Fibroblast of the conjunctiva (primary cell): ENCODE measurements at regions not wholly inside any gene's neighbourhood (a gene's known extent, or its start where the extent isn't known, plus 50 kb on each side); places are given as distances from the start of the nearest gene placed in this dataset.

Experiments used
- DNase-seq: peaks from one replicate; pipeline ENCODE4 v3.0.0-alpha.2; 2010; ENCODE audit warnings: low read depth

DNA sequence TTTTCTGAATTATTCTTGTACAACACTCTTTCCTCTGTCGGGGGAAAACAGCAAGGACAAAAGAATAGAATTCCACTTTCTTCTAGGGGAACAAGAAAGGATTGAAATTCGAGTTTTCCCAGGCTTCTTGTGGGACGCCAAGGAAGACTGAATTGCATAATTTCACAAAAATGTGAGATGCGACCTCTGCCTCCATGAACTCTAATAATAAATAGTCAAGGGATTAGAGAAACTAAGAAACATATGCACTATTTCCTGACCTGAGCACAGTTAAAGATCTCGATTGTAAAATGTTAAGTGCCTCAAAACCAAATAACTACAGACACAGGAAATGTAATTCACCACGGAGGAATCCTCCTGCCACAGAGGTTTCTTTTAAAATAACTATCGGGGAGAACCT lies 117.3 kb upstream of the MARK1 start:
- DNase-seq: no peak

DNA sequence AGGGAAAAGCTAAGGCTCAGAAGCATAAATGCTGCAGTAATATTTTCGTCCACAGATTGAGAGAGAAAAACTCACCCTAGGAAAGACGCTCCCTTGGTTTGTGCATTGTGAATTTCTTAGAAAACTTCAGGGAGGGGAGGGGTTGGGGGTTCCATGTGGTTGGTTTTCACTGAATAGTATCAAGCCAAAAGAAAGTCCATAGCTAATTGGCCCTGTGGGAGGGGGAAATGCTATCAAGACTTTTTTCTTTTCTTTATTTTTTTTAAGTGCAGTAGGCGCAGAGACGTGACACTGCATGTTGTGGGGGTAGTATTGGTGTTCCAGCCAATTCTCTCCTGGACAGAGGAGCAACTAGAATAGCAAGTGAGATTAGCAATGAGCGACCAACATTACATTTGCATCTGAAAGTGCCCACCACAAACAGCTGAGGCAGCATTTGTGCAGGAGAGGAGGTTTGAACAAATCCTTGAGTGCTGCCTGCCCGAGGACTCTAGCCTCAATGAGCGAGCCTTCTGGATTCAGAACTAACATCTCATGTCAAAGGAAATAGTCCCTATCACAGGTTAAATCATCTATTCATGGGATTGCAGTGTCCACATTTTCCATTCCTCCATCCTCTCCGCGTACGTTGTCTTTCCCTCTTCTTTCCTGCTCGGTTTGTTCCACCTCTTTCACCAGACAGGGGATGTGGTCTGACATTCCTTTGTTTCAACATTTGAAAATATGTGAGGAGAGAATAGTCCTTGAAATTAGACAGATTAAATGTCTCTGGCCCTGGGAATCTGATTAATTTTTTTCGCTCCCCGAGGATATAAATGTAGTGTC lies 118.0 kb upstream of the MARK1 start:
- no peak for DNase-seq

DNA sequence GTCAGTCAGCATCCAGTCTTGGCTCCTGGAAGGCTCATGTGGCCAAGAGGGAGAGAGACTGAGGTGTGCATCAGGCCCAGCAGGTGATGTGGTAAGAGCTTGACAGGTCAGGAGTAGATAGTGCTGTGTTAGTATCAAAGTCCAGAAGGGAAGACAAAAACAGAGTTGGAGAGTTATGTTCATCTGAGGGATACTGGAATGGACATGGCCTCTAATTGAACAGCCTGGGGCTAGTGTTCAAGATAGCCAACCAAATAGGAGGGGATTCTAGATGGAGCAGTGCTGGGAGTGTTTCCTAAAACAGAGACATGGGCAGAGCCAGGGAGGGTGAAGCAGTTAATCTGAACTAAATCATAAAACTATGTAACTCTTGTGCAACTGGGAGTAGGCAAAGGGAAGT lies 120.7 kb upstream of the MARK1 start:
- no peak for DNase-seq

DNA sequence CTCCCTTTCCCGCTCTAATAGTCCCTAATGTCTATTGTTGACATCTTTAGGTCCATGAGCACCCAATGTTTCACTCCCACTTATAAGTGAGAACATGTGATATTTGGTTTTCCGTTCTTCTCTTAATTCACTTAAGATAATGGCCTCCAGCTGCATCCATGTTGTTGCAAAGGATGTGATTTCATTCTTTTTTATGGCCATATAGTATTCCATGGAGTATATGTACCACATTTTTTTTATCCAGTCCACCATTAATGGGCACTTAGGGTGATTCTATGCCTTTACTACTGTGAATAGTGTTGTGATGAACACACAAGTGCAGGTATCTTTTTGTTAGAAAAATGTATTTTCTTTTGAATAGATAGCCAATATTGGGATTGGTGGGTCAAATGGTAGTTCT lies 126.0 kb upstream of the RAB3GAP2 start:
- DNase-seq: no peak

DNA sequence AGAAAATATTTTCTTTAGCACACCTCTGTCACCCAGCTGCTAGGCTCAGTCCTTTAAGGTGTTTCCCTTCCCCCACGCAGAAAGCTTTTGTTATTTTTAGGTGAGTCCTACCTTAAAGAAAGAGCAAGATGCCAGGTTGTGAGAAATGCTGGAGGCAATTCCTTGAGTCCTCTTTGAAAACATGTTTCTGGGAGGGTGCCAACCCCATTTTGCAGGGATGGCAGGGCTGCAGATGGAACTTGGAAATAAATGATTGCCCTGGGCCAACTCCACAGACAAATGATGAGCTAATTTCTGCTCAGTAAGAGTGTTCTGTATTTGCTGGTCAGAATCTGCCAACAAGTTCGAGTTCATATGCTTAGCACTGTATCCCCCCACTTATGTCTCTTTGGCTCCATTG lies 119.2 kb upstream of the RAB3GAP2 start:
- DNase-seq: no peak

DNA sequence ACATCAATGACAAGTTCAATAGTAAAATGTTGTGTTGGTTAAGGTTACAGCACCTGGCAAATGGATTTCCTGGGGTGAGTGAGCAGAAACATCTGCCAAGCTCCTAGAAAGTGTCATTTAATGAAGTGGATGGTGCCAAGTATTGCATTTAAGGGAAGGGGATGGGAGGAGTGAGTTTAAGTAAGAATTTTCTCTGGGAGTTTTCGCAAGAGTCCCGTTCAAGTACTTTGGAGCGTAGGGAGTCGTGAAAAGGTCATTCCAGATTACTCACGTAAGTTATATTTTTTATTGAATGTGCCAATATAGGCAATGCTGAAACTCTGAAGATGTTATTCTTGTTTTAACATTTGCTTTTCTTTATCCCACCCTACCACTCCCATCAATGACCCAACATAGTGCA lies 117.4 kb upstream of the RAB3GAP2 start:
- DNase-seq: no peak

DNA sequence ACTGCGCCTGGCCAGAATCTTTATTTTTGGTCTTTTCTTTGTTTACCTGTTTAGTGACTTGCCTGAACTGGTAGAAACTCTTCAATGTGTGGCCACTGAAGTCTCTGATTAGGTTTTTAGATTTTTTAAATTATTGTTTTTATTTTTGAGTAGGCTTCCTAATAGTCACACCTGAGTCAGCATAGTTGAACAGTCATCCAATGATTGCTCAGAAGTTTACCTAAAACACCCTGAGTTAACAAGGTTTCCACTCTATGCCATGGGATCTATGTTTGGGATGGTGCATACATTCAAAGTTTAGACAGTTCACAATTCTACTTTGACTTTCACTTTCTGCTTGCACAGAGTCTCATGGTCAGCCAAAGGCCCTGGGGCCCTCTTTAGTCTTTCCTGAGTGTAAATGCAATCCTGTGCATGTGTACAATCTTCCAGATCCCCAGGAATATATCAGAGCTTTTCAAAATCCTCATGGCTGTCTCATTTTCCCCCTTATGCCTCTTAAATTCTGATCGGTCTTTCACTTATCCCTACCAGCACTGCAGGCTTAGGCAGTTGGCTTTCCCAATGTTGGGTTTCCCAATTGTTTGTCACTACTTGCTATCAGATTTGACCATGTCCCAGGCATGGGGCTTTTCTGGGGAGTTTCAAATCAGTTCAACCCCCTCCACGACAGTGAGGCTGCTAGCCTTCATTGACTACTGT lies 114.4 kb upstream of the RAB3GAP2 start:
- DNase-seq: no peak

DNA sequence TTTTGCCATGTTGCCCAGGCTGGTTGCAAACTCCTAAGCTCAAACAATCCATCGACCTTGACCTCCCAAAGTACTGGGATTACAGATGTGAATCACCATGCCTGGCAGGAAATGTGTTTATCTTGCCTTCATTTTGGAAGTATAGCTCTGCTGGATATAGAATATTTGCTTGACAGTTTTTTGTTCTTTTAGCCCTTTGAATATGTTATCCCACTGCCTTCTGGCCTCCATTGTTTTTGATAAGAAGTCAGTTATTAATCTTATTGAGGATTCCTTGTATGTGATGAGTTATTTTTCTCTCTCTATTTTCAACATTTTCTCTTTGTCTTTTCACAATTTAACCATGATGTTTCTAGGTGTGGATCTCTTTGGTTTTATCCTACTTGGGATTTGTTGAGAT lies 112.9 kb upstream of the RAB3GAP2 start:
- no peak for DNase-seq

DNA sequence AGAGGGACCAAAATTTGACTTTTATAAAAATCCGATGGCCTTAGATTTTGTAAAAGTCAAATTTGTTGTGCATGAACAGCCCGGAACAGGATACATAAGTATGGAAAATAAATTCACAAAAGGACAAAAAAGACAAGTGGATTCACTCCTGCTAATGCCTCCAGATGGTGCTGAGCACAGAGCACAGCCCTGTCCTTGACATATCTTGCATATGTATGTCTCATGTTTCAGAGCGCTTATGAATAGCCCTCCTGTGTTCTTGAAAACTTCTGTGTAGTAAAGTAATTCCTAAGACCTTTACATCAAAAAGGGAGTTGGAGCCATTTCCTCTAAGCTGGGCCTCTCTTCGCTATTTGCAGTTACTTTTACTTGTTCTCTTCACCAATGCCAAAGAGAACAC lies 110.7 kb upstream of the RAB3GAP2 start:
- no peak for DNase-seq

DNA sequence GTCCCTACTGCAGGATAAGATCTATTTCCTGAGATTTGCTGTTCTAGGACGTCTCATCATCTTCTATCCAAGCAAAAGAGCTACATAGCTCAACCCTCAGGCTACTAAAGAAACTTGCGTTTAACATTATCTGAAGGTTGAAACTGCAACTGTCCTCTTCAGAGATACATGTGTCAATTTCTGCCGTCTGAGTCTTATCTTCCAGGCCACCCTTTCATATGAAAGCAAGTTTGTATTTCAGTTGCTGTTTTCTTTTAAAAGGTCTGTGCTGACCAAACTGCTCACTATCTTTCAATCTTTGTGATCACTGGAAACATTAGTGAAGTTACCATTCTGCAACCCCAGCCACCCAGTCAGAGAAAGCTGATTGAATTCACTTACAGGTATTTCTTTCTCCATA lies 108.6 kb upstream of the RAB3GAP2 start:
- no peak for DNase-seq

DNA sequence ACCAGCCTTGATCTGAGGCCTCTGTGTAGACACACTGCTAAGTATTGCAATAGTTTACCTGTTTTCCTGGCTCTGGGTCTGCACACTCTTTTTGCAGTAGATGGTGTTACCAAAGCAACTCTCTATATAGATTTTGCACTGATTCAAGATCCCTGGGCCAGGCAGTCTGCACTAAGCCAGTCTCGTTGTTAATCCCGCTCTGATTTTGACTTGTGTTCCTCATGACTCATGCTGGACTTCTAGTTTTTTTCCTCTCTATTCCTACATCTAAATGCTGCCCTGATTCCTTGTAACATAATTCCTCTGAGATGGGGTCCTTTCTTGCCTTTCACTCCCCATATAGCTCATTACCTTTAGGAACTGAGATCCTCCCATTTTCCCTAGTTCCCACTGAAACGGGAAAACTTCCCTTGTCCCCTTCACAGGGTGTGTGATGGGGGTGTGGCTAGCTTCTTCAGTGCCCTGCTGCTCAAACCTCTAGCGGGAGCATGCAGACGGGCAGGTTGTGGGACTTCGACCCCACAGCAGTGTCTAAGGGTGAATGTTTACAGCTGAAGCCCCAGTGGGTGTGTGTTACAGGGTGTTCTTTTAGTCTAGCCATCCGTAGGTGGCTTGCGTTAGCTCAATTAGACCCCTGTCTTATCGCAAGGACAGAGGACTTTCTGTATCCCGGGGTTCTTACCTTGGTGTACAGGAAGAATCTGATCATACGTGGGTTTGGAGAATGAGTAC lies 106.5 kb upstream of the RAB3GAP2 start:
- no peak for DNase-seq

DNA sequence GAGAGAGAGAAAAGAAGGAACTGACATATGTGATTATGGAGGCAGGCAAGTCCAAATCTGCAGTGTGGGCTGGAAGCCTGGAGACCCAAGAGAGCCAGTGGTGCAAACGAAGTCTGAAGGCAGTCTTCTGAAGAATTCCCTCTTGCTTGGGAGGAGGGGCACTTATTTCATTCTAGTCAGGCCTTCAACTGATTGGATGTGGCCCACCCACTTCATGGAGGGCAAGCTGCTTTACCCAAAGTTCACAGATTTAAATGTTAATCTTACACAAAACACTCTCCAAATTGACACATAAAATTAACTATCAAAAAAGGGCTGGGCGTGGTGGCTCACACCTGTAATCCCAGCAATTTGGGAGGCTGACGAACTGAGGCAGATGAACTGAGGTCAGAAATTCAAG lies 103.5 kb upstream of the RAB3GAP2 start:
- no peak for DNase-seq

DNA sequence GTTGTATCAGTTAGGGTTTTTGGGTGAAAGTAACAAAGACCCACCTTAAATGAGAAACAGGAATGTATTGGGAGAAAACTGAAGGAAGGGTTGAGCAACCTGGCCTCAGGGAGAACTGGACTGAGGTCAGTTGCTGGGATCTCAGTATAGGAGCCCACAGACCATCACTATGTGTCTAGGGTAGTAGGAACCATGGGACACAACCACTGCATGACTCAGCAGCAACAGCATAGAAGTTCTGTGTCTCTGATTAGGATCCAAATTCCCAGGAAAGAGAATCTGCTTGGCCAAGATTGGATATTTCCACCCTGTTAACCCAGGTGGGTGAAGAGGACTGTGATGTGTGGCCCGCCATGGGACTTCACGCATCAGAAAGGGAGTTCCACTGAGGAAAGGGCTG lies 102.2 kb upstream of the RAB3GAP2 start:
- no peak for DNase-seq

DNA sequence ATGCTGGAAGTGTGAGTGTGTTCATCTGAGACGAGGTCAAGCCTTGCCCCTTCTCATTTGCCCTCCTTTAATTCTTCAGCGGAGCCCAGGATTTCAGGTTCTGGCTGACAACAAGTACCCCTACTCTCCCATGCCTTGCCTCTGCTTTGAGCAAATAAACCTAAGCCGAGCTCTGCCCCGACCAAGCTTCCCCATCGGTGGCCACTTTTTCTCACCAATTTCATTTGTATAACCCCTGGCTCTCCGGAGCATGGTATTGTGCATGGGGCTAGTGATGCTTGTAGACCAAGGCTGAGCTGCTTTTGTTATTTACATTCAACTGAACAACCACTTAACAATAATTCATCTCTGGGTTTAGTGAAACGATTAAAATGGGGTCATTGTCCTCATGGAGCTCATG lies 100.2 kb upstream of the RAB3GAP2 start:
- DNase-seq: no peak

DNA sequence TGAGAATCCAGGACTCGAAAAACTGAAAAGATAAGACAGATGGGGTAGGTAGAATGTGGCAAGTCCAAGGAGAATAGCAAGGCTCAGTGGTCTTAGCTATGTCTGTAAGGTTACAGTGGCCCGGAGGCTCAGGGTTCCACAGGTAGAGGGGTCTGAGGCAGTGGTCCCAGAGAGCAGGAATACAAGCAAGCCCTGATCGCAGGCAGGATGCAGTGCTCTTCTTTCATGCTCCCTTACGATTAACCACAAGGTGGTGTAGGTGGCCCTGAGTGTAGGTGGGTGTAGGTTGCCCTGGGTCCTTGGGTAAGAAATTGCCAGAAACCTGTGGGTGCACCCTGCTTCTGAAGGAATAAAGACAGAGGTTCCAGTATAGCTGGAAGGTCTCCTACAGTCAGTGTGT lies 99.1 kb upstream of the RAB3GAP2 start:
- DNase-seq: no peak

DNA sequence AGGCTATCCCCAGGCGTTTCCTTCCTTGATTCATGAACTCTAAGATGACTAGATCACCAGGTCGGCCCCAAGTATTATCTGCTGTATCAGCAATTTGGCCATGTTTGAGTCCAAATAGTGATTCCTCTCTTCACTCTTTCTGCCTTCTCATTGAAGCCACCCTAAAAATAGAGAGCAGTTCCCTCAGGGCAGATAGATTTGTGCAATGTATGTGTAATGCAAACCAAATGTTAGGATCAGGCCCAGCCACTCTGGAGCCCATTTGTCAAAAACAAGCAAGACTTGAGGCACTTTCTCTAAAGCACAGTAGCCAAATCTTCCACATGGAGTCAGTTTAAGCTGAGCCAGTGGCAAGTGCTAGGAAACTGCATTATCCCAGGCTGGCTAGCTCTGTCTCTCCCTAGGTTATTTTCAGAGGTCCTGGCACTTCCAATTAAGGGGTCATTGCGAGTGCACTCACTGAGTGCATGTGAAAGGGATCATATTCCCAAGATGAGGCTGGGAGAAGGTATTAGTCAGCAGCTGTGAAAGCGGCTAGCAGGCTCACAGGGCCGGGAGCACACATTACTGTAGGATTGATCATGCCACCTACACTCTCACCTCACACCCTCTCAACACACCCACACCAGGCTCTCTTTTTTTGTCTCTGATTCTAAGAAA lies 97.9 kb upstream of the RAB3GAP2 start:
- peak; percentile 91 for DNase-seq

DNA sequence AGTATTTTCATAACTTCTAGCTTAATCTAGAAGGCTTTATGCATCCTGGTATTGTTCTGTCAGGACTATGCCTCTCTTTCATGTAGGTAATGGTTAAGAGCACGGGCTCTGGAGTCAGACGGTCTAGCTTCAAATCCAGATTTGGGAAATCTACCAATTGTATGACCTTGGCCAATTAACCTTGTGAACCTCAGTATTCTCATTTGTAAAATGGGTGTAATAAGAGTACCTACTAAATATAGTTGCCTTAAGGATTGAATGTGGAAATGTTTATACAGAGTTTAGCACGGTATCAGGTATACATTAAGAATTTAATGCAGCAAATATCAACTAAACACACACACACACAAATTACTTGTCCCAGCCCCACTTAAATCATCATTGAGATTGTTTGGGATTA lies 97.3 kb upstream of the RAB3GAP2 start:
- DNase-seq: no peak

DNA sequence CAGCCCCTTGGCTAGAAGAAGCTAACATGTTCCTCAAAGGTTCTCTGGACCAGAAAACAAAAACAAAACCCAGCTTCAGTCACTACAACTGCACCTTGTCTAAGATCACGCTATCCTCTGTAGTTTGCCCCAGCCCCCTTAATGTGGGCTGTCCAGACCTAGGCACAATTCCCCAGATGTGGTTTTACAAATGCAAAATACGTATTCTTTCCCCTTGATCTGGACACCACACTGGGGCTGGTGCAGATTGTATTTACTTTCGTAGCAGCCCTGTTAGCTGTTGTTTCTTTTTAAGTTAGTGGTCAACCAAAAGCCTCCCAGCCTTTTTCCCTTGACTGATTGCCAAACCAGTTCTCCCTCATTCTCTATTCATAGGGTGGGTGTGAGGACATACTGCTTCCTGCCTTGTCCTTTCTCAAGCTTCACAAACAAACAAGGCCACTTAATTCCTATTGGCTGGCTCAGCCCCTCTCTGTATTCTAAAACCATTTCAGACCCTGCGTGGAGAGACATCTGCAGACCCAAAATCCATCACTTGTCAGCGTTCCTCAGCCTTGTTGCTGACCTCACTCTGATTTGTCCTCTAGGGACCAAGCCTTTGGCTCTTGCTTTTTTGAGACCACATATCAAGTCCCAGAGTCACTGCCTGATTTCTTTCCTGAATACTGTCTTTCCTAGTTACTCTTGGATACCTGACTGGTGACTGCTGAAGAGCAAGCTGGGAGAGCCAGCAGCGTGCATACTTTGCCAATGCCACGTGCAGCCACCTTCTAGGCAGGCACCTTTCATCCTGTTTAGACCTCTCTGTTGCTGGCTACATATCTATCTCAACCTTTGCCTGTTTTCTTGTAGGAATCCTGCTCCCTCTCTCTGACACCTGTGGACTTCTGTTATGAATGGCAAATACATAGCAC lies 96.4 kb upstream of the RAB3GAP2 start:
- DNase-seq: no peak

DNA sequence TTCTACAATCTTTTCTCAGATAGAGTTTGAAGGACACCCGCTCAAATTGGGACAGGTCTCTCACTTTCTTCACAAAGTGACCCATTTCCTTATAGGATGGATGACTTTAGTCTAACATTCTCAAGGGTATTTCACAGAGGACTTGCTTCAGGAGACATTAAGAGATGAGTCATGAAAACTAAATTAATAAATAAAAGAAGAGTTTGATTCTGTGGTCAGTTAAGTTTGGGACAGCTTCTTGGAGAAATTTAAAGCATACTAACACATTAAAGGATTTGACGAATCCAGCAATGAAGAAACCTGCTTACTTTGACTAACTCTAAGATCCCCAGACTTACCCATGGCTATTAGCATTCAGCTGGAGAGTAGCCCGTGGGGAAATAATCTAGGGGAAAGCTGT lies 95.6 kb upstream of the RAB3GAP2 start:
- no peak for DNase-seq

DNA sequence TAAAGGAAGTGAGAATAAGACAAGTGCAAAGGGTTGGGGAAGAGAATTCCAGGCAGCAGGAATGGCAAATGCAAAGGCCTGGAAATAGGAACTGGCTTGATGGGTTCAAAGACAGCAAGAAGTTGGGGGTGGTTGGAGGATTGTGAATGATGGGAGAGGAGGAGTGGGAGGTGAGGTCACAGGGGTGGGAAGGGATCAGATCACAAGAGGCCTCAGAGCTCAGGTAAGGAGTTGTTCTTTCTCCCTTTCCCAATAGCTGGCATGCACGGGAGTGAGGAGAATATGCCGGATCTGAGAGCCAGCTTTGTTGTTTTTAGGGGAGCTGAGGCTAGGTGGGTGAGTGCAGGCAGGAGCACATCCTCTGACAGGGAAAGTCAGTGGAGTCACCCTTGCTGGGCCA lies 94.0 kb upstream of the RAB3GAP2 start:
- DNase-seq: no peak

DNA sequence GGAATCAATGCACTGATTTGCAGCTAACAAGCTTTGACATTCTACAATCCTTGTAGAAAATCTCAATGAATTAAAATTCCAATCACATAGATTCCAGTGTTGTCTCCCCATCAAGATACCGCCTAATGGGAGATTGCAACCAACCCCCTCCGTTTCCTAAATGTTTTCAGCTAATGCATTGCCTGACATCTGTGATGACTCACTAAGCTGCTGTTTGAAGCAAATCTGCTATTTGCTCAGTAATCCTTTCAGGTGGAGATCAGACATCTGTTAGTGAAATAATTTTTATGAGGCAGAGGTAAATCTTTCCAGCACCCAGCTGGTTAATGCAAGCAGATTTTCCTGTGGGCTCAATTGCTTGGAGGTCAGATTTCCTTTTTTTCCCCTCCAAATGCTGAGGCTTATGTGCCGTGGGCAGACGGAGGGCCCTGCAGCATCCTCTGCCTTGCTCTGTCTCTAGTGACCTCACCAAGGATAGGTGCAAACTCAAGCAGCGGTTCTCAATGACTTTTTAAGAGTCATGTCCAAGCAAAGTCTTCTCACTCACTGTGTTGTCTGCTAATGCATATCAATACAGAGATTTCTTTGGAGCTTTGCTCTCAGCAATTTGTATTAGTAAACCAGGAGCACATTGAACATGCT lies 91.1 kb upstream of the RAB3GAP2 start:
- no peak for DNase-seq
